ENCODE measurements at regions not wholly inside any gene's neighbourhood (a gene's known extent, or its start where the extent isn't known, plus 50 kb on each side); places are given as distances from the start of the nearest gene placed in this dataset.

DNA sequence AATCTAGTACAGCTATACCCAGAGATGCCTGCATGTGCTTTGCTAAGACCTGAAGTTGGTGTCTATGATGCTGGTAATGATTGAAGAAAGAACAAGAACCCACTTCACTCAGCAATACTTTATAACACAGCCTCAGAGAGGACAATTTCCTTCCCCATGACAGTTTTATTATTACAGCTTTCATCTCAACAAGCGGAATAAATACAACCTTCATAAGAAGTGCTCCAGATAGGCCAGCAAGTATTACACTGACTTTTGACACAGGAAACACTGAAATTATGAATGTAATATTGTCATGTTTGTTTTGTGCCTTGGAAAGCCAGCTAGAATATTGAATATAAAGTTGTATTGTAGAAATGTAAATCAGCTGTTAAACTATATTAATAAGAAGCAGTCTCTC is 557.4 kb upstream of the ARPP21 start:
- TF ChIP-seq, protein P1, sequence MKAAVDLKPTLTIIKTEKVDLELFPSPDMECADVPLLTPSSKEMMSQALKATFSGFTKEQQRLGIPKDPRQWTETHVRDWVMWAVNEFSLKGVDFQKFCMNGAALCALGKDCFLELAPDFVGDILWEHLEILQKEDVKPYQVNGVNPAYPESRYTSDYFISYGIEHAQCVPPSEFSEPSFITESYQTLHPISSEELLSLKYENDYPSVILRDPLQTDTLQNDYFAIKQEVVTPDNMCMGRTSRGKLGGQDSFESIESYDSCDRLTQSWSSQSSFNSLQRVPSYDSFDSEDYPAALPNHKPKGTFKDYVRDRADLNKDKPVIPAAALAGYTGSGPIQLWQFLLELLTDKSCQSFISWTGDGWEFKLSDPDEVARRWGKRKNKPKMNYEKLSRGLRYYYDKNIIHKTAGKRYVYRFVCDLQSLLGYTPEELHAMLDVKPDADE (IDR thresholded peaks at IDR 0.05): no peak
- no peak for TF ChIP-seq POLR2AphosphoS5 (IDR thresholded peaks at IDR 0.05; ENCODE audit: low read depth)
- no peak for TF ChIP-seq EZH2 (IDR thresholded peaks at IDR 0.05; ENCODE audit: low read depth, unreplicated experiment)
- no peak for TF ChIP-seq CTCF (conservative IDR thresholded peaks at IDR 0.05; ENCODE audit: low read depth in 2 of 2)
- TF ChIP-seq STAT1 (IDR thresholded peaks at IDR 0.05; ENCODE audit: unreplicated experiment): no peak
- no peak for TF ChIP-seq CREB1 (CRISPR knock-in tag; IDR thresholded peaks at IDR 0.05; ENCODE audit: low read depth)
- no peak for TF ChIP-seq EZH2phosphoT487 (IDR thresholded peaks at IDR 0.05; ENCODE audit: unreplicated experiment)
- TF ChIP-seq, protein P2, sequence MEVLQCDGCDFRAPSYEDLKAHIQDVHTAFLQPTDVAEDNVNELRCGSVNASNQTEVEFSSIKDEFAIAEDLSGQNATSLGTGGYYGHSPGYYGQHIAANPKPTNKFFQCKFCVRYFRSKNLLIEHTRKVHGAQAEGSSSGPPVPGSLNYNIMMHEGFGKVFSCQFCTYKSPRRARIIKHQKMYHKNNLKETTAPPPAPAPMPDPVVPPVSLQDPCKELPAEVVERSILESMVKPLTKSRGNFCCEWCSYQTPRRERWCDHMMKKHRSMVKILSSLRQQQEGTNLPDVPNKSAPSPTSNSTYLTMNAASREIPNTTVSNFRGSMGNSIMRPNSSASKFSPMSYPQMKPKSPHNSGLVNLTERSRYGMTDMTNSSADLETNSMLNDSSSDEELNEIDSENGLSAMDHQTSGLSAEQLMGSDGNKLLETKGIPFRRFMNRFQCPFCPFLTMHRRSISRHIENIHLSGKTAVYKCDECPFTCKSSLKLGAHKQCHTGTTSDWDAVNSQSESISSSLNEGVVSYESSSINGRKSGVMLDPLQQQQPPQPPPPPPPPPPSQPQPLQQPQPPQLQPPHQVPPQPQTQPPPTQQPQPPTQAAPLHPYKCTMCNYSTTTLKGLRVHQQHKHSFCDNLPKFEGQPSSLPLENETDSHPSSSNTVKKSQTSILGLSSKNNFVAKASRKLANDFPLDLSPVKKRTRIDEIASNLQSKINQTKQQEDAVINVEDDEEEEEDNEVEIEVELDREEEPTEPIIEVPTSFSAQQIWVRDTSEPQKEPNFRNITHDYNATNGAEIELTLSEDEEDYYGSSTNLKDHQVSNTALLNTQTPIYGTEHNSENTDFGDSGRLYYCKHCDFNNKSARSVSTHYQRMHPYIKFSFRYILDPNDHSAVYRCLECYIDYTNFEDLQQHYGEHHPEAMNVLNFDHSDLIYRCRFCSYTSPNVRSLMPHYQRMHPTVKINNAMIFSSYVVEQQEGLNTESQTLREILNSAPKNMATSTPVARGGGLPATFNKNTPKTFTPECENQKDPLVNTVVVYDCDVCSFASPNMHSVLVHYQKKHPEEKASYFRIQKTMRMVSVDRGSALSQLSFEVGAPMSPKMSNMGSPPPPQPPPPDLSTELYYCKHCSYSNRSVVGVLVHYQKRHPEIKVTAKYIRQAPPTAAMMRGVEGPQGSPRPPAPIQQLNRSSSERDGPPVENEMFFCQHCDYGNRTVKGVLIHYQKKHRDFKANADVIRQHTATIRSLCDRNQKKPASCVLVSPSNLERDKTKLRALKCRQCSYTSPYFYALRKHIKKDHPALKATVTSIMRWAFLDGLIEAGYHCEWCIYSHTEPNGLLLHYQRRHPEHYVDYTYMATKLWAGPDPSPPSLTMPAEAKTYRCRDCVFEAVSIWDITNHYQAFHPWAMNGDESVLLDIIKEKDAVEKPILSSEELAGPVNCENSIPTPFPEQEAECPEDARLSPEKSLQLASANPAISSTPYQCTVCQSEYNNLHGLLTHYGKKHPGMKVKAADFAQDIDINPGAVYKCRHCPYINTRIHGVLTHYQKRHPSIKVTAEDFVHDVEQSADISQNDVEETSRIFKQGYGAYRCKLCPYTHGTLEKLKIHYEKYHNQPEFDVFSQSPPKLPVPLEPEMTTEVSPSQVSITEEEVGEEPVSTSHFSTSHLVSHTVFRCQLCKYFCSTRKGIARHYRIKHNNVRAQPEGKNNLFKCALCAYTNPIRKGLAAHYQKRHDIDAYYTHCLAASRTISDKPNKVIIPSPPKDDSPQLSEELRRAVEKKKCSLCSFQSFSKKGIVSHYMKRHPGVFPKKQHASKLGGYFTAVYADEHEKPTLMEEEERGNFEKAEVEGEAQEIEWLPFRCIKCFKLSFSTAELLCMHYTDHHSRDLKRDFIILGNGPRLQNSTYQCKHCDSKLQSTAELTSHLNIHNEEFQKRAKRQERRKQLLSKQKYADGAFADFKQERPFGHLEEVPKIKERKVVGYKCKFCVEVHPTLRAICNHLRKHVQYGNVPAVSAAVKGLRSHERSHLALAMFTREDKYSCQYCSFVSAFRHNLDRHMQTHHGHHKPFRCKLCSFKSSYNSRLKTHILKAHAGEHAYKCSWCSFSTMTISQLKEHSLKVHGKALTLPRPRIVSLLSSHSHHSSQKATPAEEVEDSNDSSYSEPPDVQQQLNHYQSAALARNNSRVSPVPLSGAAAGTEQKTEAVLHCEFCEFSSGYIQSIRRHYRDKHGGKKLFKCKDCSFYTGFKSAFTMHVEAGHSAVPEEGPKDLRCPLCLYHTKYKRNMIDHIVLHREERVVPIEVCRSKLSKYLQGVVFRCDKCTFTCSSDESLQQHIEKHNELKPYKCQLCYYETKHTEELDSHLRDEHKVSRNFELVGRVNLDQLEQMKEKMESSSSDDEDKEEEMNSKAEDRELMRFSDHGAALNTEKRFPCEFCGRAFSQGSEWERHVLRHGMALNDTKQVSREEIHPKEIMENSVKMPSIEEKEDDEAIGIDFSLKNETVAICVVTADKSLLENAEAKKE (CRISPR knock-in tag; IDR thresholded peaks at IDR 0.05): no peak
- TF ChIP-seq, protein P3, sequence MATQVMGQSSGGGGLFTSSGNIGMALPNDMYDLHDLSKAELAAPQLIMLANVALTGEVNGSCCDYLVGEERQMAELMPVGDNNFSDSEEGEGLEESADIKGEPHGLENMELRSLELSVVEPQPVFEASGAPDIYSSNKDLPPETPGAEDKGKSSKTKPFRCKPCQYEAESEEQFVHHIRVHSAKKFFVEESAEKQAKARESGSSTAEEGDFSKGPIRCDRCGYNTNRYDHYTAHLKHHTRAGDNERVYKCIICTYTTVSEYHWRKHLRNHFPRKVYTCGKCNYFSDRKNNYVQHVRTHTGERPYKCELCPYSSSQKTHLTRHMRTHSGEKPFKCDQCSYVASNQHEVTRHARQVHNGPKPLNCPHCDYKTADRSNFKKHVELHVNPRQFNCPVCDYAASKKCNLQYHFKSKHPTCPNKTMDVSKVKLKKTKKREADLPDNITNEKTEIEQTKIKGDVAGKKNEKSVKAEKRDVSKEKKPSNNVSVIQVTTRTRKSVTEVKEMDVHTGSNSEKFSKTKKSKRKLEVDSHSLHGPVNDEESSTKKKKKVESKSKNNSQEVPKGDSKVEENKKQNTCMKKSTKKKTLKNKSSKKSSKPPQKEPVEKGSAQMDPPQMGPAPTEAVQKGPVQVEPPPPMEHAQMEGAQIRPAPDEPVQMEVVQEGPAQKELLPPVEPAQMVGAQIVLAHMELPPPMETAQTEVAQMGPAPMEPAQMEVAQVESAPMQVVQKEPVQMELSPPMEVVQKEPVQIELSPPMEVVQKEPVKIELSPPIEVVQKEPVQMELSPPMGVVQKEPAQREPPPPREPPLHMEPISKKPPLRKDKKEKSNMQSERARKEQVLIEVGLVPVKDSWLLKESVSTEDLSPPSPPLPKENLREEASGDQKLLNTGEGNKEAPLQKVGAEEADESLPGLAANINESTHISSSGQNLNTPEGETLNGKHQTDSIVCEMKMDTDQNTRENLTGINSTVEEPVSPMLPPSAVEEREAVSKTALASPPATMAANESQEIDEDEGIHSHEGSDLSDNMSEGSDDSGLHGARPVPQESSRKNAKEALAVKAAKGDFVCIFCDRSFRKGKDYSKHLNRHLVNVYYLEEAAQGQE (IDR thresholded peaks at IDR 0.05; ENCODE audit: unreplicated experiment): no peak
- no peak for TF ChIP-seq NANOG (IDR thresholded peaks at IDR 0.05; ENCODE audit: borderline replicate concordance)
- TF ChIP-seq JUNB (IDR thresholded peaks at IDR 0.05; ENCODE audit: unreplicated experiment): no peak
- no peak for TF ChIP-seq ZNF114 (CRISPR knock-in tag; IDR thresholded peaks at IDR 0.05)

Data from GM23338 (cell line).